IPS DF 6.9 (cell line): ENCODE measurements at regions not wholly inside any gene's neighbourhood (a gene's known extent, or its start where the extent isn't known, plus 50 kb on each side); places are given as distances from the start of the nearest gene placed in this dataset.

Source experiments
- DNase-seq: peaks from one replicate; pipeline ENCODE4 v3.0.0-alpha.2; 2013; ENCODE audit warnings: low read depth, low spot score
- H3K27ac ChIP-seq: one replicate; pipeline ENCODE4 v1.5.1; 2013; ENCODE audit warnings: low read length, control low read depth
- H3K27me3 ChIP-seq: 2 replicates; pipeline ENCODE4 v1.6.1; 2013; ENCODE audit warnings: mild to moderate bottlenecking, low read length; ENCODE audit not compliant: control insufficient read depth, insufficient read depth
- H3K36me3 ChIP-seq: 2 replicates; pipeline ENCODE4 v1.6.1; 2013; ENCODE audit warnings: low read length; ENCODE audit not compliant: control insufficient read depth, insufficient read depth
- H3K4me1 ChIP-seq: 2 replicates; pipeline ENCODE4 v1.6.1; 2013; ENCODE audit warnings: low read length; ENCODE audit not compliant: control insufficient read depth, insufficient read depth
- H3K4me3 ChIP-seq: 2 replicates; pipeline ENCODE4 v1.5.1; 2013; ENCODE audit warnings: mild to moderate bottlenecking, low read length
- H3K9me3 ChIP-seq: 2 replicates; pipeline ENCODE4 v1.6.1; 2013; ENCODE audit warnings: low read length, inconsistent platforms; ENCODE audit not compliant: control insufficient read depth, insufficient read depth
- WGBS: extraction: QIAGEN DNeasy Blood & Tissue Kit; methylation state at CpG from one replicate; pipeline ENCODE4 v1.1.7; 2013; ENCODE audit warnings: mixed read lengths, missing lambda C conversion rate; ENCODE audit not compliant: insufficient read length, insufficient coverage; 5-methylcytosine and 5-hydroxymethylcytosine counted together

- no CpG with 5 or more reads among the region's 3 CpGs for WGBS
- DNase-seq = no peak
- Histone ChIP-seq H3K36me3 (no peaks in the 10 kb centered on the region), H3K4me1 (no peaks in the 10 kb centered on the region), H3K9me3 (no peaks in the 10 kb centered on the region), H3K4me3 (no peak overlapping the region), H3K27me3 (no peaks in the 10 kb centered on the region), H3K27ac (no peak overlapping the region)
Observed at GRCh38 chr3:153338487-153338886, 176.5 kb downstream of the RAP2B start.

- Histone ChIP-seq H3K27me3 (no peaks in the 10 kb centered on the region), H3K27ac (no peak overlapping the region), H3K36me3 (no peaks in the 10 kb centered on the region), H3K4me3 (no peak overlapping the region), H3K4me1 (no peaks in the 10 kb centered on the region), H3K9me3 (no peaks in the 10 kb centered on the region)
- no peak for DNase-seq
Observed at GRCh38 chr3:153339065-153339464, 177.0 kb downstream of the RAP2B start.

- H3K27me3 ChIP-seq = no peaks in the 10 kb centered on the region
- no CpG with 5 or more reads among the region's 3 CpGs for WGBS
Observed at GRCh38 chr3:153343988-153344782, 182.2 kb downstream of the RAP2B start.

GRCh38 chr3:153348457-153349107, 186.6 kb downstream of the RAP2B start:
- Histone ChIP-seq H3K36me3 (no peaks in the 10 kb centered on the region), H3K4me1 (peaks cover 4% of the 10 kb centered on the region; the same call in 1 of the 2 replicates), H3K9me3 (no peaks in the 10 kb centered on the region), H3K4me3 (no peak overlapping the region), H3K27ac (no peak overlapping the region), H3K27me3 (no peaks in the 10 kb centered on the region)
- 100% methylated on average over 1 of the region's 2 CpGs for WGBS
- DNase-seq = peak; percentile 33

More at GRCh38 chr3:153343988-153344782, 182.2 kb downstream of the RAP2B start:
- Histone ChIP-seq H3K36me3 (no peaks in the 10 kb centered on the region), H3K4me1 (peaks cover 4% of the 10 kb centered on the region; the same call in 1 of the 2 replicates), H3K4me3 (no peak overlapping the region), H3K27ac (no peak overlapping the region), H3K9me3 (no peaks in the 10 kb centered on the region)
- DNase-seq = no peak

GRCh38 chr3:153349108-153349499, 187.1 kb downstream of the RAP2B start:
- no peak for DNase-seq
- H3K27ac ChIP-seq = no peak overlapping the region
- H3K4me1 ChIP-seq = peaks cover 4% of the 10 kb centered on the region; the same call in 1 of the 2 replicates
- no peaks in the 10 kb centered on the region for H3K27me3 ChIP-seq
- no CpG with 5 or more reads among the region's 1 CpG for WGBS
- no peak overlapping the region for H3K4me3 ChIP-seq
- H3K36me3 ChIP-seq = no peaks in the 10 kb centered on the region
- no peaks in the 10 kb centered on the region for H3K9me3 ChIP-seq

GRCh38 chr3:153350420-153350819, 188.4 kb downstream of the RAP2B start:
- no peak overlapping the region for H3K4me3 ChIP-seq
- H3K9me3 ChIP-seq = no peaks in the 10 kb centered on the region
- peaks cover 4% of the 10 kb centered on the region; the same call in 1 of the 2 replicates for H3K4me1 ChIP-seq
- no CpG with 5 or more reads among the region's 2 CpGs for WGBS
- H3K27ac ChIP-seq = no peak overlapping the region
- no peaks in the 10 kb centered on the region for H3K36me3 ChIP-seq
- no peaks in the 10 kb centered on the region for H3K27me3 ChIP-seq
- DNase-seq = no peak

- DNase-seq = no peak
- WGBS = no CpG with 5 or more reads among the region's 1 CpG
- H3K27me3 ChIP-seq = no peaks in the 10 kb centered on the region
- no peaks in the 10 kb centered on the region for H3K9me3 ChIP-seq
- H3K27ac ChIP-seq = no peak overlapping the region
- no peaks in the 10 kb centered on the region for H3K4me1 ChIP-seq
- H3K4me3 ChIP-seq = no peak overlapping the region
- H3K36me3 ChIP-seq = no peaks in the 10 kb centered on the region
Observed at GRCh38 chr3:153354641-153355040, 192.6 kb downstream of the RAP2B start.

- no peak overlapping the region for H3K4me3 ChIP-seq
- no peaks in the 10 kb centered on the region for H3K4me1 ChIP-seq
- no peak overlapping the region for H3K27ac ChIP-seq
- DNase-seq = no peak
- no peaks in the 10 kb centered on the region for H3K36me3 ChIP-seq
- no CpG with 5 or more reads among the region's 1 CpG for WGBS
- no peaks in the 10 kb centered on the region for H3K9me3 ChIP-seq
- no peaks in the 10 kb centered on the region for H3K27me3 ChIP-seq
Observed at GRCh38 chr3:153355559-153355958, 193.5 kb downstream of the RAP2B start.

- Histone ChIP-seq H3K4me3 (no peak overlapping the region), H3K4me1 (no peaks in the 10 kb centered on the region), H3K27me3 (no peaks in the 10 kb centered on the region), H3K36me3 (no peaks in the 10 kb centered on the region), H3K27ac (no peak overlapping the region), H3K9me3 (no peaks in the 10 kb centered on the region)
- no peak for DNase-seq
- no CpG with 5 or more reads among the region's 2 CpGs for WGBS
Observed at GRCh38 chr3:153356908-153357307, 194.9 kb downstream of the RAP2B start.

GRCh38 chr3:153357436-153357835, 195.4 kb downstream of the RAP2B start:
- no peaks in the 10 kb centered on the region for H3K27me3 ChIP-seq
- H3K27ac ChIP-seq = no peak overlapping the region
- no peak for DNase-seq
- WGBS = no CpG with 5 or more reads among the region's 2 CpGs
- H3K36me3 ChIP-seq = no peaks in the 10 kb centered on the region
- H3K9me3 ChIP-seq = no peaks in the 10 kb centered on the region
- no peaks in the 10 kb centered on the region for H3K4me1 ChIP-seq
- H3K4me3 ChIP-seq = no peak overlapping the region
